OCI-LY7 (cell line): ENCODE measurements at regions not wholly inside any gene's neighbourhood (a gene's known extent, or its start where the extent isn't known, plus 50 kb on each side); places are given as distances from the start of the nearest gene placed in this dataset.

Source experiments
- EZH2phosphoT487 ChIP-seq: fragments of 200-600 bp; sonication (generic); IDR thresholded peaks from 2 replicates; pipeline ENCODE4 v1.6.1; 2018; ENCODE audit warnings: low read depth, borderline replicate concordance, mild to moderate bottlenecking, mixed run types, antibody characterized with exemption, low read length, moderate library complexity, mixed read lengths
- TF ChIP-seq, protein P1 (sequence below): fragments of 200-600 bp; sonication (generic); conservative IDR thresholded peaks from 2 replicates; pipeline ENCODE4 v1.5.1; 2014; ENCODE audit warnings: mild to moderate bottlenecking, antibody characterized with exemption, low read length, moderate library complexity, mixed read lengths

DNA sequence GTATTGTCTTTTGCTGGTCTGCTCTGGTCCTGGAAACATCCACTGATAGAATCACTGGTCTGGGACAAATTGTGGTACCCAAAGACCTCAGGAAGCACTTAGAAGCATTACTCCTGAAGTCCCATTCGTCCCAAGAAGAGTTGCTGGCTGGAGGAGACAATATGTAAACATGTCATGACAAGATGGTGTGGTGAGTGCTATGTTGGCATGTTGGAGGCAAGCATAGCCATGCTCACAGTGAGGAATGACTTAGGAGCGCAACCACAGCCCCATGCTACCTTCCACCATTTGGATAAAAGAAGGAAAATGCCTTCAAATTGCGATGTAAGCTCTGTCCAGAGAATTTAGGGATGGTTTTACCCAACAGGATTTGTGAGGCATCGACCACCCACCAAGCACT, 115.8 kb upstream of the STC2 start:
- TF ChIP-seq, protein P1, sequence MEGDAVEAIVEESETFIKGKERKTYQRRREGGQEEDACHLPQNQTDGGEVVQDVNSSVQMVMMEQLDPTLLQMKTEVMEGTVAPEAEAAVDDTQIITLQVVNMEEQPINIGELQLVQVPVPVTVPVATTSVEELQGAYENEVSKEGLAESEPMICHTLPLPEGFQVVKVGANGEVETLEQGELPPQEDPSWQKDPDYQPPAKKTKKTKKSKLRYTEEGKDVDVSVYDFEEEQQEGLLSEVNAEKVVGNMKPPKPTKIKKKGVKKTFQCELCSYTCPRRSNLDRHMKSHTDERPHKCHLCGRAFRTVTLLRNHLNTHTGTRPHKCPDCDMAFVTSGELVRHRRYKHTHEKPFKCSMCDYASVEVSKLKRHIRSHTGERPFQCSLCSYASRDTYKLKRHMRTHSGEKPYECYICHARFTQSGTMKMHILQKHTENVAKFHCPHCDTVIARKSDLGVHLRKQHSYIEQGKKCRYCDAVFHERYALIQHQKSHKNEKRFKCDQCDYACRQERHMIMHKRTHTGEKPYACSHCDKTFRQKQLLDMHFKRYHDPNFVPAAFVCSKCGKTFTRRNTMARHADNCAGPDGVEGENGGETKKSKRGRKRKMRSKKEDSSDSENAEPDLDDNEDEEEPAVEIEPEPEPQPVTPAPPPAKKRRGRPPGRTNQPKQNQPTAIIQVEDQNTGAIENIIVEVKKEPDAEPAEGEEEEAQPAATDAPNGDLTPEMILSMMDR, result no peak
- TF ChIP-seq EZH2phosphoT487, result no peak
